Spleen (tissue), 3 donors: ENCODE measurements at regions not wholly inside any gene's neighbourhood (a gene's known extent, or its start where the extent isn't known, plus 50 kb on each side); places are given as distances from the start of the nearest gene placed in this dataset.

Source experiments
- POLR2A ChIP-seq, 3 donors: fragments of 450-650 bp; IDR thresholded peaks; one replicate each; pipeline ENCODE4 v1.5.1; 2017; ENCODE audit warnings: antibody characterized with exemption in 3 of 3, mild to moderate bottlenecking in 1 of 3
- POLR2AphosphoS5 ChIP-seq, 3 donors: sonication (generic); formaldehyde crosslinking; IDR thresholded peaks; one replicate each; pipeline ENCODE4 v1.5.1; 2017; ENCODE audit warnings: antibody characterized with exemption in 3 of 3

- TF ChIP-seq POLR2A (IDR thresholded peaks at IDR 0.05) (no peak), POLR2AphosphoS5 (IDR thresholded peaks at IDR 0.05) (no peak)
These were observed 253.5 kb upstream of the TENM4 start for GRCh38 chr11:79694368-79694767.
